Uterus (tissue), 2 donors: ENCODE measurements at regions not wholly inside any gene's neighbourhood (a gene's known extent, or its start where the extent isn't known, plus 50 kb on each side); places are given as distances from the start of the nearest gene placed in this dataset.
"Not testable (repeated sequence)": the region's sequence is repeated elsewhere in the genome, so short reads cannot be mapped to it uniquely, and the experiment has no call there.

Experiments
- POLR2A ChIP-seq, 2 donors: fragments of 450-650 bp; IDR thresholded peaks; one replicate each; pipeline ENCODE4 v1.6.1; 2016; ENCODE audit warnings: antibody characterized with exemption in 2 of 2, mild to moderate bottlenecking in 1 of 2, moderate library complexity in 1 of 2
- TF ChIP-seq, protein P1 (sequence below), 4 experiments: fragments of 200-600 bp in 2 of 4; fragments of 450-650 bp in 2 of 4; sonication (generic) in 2 of 4; IDR thresholded peaks; one replicate each; pipeline ENCODE4 v1.5.1; 2016 to 2019; ENCODE audit warnings: antibody characterized with exemption in 4 of 4, mild to moderate bottlenecking in 2 of 4, moderate library complexity in 1 of 4

DNA sequence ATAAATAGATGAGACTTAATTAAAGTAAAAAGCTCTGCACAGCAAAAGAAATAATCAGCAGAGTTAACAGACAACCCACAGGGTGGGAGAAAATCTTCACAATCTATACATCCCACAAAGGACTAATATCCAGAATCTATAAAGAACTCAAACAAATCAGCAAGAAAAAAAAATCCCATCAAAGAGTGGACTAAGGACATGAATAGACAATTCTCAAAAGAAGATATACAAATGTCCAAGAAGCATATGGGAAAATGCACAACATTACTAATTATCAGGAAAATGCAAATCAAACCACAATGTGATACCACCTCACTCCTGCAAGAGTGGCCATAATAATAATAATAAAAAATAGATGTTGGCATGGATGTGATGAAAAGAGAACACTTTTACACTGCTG, 96.6 kb downstream of the IRX5 start:
- TF ChIP-seq, protein P1, sequence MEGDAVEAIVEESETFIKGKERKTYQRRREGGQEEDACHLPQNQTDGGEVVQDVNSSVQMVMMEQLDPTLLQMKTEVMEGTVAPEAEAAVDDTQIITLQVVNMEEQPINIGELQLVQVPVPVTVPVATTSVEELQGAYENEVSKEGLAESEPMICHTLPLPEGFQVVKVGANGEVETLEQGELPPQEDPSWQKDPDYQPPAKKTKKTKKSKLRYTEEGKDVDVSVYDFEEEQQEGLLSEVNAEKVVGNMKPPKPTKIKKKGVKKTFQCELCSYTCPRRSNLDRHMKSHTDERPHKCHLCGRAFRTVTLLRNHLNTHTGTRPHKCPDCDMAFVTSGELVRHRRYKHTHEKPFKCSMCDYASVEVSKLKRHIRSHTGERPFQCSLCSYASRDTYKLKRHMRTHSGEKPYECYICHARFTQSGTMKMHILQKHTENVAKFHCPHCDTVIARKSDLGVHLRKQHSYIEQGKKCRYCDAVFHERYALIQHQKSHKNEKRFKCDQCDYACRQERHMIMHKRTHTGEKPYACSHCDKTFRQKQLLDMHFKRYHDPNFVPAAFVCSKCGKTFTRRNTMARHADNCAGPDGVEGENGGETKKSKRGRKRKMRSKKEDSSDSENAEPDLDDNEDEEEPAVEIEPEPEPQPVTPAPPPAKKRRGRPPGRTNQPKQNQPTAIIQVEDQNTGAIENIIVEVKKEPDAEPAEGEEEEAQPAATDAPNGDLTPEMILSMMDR (IDR thresholded peaks at IDR 0.05): not testable (repeated sequence)
- TF ChIP-seq POLR2A (IDR thresholded peaks at IDR 0.05): not testable (repeated sequence)
